ENCODE measurements at regions not wholly inside any gene's neighbourhood (a gene's known extent, or its start where the extent isn't known, plus 50 kb on each side); places are given as distances from the start of the nearest gene placed in this dataset.

DNA sequence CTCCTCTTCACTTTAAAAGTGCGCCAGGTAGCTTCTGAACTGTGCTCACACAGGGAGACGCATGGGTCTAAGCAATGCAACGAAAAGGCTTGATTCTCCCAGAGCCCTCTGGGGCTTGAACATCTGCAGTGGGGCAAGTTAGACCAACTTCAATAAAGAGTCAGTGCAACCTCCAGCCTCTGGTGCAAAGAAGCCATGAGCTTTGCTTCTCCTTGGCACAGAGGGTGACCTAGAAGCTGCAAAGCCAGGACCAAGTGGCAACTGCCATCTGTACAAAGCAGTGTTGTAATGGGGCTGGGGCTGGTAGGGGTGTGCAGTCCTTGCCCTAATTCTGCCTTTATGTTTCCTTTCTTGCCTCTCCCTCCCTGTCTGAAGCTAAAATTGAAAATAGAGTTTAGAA lies 219.0 kb upstream of the CD96 start:
- H3K27ac ChIP-seq, result no peak overlapping the region
- TF ChIP-seq ZFX (IDR thresholded peaks at IDR 0.05), result no peak
- TF ChIP-seq, protein P1, sequence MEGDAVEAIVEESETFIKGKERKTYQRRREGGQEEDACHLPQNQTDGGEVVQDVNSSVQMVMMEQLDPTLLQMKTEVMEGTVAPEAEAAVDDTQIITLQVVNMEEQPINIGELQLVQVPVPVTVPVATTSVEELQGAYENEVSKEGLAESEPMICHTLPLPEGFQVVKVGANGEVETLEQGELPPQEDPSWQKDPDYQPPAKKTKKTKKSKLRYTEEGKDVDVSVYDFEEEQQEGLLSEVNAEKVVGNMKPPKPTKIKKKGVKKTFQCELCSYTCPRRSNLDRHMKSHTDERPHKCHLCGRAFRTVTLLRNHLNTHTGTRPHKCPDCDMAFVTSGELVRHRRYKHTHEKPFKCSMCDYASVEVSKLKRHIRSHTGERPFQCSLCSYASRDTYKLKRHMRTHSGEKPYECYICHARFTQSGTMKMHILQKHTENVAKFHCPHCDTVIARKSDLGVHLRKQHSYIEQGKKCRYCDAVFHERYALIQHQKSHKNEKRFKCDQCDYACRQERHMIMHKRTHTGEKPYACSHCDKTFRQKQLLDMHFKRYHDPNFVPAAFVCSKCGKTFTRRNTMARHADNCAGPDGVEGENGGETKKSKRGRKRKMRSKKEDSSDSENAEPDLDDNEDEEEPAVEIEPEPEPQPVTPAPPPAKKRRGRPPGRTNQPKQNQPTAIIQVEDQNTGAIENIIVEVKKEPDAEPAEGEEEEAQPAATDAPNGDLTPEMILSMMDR (conservative IDR thresholded peaks at IDR 0.05), result no peak

DNA sequence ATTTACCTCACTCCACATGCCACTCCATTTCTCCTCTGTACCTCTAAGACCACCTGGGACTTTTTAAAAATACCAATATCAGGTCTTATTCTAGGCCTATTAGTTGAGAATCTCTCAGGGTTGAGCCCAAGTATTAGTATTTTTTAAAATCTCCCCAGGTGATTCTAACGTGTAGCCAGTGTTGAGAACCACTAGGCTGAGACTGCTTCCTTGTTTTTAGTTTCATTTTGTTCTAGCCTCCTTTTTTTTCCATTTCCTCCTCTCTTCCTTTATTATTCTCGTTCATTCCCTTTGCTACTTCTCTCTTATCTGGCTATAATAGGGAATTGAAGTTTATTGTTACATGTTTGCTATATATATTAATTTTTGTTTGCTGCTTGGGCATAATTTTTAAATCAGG lies 217.8 kb upstream of the CD96 start:
- TF ChIP-seq, protein P1 (conservative IDR thresholded peaks at IDR 0.05), result no peak
- no peak for TF ChIP-seq ZFX (IDR thresholded peaks at IDR 0.05)
- H3K27ac ChIP-seq, result no peak overlapping the region

DNA sequence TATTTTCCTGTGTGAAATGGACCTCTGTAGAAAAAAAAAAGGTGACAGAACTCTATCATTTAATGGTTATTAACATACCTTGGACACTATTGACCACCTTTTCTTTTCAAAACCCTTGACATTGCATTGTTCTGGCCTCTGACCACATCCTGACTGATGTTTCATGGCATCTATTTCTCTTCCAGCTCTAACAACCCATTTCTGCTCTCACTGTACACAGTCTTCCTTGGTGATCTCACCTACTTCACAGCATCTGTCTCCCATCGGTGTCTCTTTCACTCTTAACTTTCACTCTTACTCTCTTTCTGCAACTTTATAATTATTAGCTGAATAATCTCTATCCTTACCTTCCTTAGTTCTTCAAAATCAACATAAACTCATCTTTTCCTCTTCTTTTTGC lies 217.4 kb upstream of the CD96 start:
- H3K27ac ChIP-seq, result no peak overlapping the region
- no peak for TF ChIP-seq ZFX (IDR thresholded peaks at IDR 0.05)
- TF ChIP-seq, protein P1 (conservative IDR thresholded peaks at IDR 0.05), result no peak

DNA sequence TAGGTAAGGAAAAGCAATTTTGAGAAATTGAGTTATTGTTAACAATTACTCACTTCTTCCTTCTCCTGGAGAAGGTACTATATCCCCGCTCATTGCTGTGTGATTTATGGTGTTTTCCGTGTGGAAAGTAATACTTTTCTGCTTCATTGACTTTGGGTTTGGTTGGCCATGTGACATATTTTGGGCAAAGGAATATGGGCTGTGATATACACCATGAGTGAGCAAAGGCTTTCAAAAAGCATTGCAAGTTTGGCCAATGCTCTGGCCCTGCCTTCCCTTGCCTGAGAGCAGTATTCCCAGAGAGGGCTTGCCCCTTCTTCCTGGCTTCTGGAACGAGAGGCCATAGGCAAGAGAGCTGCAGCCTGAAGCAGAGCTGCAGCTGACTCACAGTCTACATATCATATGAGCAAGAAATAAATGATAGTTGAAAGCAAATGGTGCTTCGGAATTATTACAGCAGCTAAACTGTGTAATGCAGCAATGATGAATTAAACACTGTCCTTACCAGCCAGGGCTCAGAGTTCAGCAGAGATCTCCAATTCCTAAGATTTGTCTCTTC lies 216.8 kb upstream of the CD96 start:
- no peak for TF ChIP-seq ZFX (IDR thresholded peaks at IDR 0.05)
- TF ChIP-seq, protein P1 (conservative IDR thresholded peaks at IDR 0.05), result no peak
- H3K27ac ChIP-seq, result no peak overlapping the region

DNA sequence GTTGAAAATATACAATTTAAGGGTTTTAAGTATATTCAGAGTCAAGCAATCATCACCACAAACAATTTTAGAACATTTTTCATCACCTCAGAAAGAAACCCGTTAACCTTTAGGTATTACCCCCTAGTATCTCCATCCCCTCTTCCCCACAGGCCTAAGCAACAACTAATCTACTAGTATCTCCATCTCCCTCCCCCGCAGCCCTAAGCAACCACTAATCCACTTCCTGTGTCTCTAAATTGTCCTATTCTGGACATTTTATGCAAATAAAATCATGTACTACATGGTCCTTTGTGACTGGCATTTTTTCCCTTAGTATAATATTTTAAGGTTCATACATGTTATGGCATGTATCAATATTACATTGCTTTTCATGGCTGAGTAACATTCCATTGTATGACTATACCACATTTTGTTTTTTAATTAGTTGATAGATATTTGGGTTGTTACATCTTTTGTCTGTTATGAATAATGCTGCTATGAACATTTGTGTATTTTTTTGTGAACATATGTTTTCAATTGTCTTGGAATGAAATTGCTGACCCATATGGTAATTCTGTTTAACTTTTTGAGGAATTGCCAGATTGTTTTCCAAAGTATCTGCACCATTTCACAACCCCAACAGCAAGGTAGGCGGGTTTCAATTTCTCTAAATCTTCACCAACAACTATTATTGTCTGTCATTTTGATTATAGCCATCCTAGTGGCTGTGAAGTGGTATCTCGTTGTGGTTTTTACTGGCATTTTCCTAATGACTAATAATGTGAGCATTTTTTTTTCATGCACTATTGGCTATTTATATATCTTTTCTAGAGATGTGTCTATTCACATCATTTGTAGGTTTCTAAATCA lies 215.6 kb upstream of the CD96 start:
- TF ChIP-seq, protein P1 (conservative IDR thresholded peaks at IDR 0.05), result no peak
- TF ChIP-seq ZFX (IDR thresholded peaks at IDR 0.05), result no peak
- no peak overlapping the region for H3K27ac ChIP-seq

DNA sequence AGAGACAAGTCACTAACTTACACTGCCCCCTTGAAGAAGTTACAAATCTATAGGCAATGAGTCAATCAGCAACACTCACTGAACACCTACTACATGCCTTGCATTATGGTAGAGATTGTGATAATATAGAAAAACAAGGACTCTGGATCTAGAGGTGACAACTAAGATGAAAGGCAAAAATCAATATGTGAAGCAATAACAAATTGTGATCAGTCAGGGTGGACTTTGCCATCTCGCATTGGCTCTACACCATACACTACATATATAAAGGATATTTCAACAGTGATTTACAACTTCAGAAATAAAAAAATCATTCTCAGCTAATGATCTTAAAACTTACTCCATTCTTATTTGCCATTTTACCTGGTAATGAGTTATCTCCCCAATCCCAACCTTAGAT lies 210.7 kb upstream of the CD96 start:
- TF ChIP-seq ZFX (IDR thresholded peaks at IDR 0.05), result no peak
- TF ChIP-seq, protein P1 (conservative IDR thresholded peaks at IDR 0.05), result no peak

DNA sequence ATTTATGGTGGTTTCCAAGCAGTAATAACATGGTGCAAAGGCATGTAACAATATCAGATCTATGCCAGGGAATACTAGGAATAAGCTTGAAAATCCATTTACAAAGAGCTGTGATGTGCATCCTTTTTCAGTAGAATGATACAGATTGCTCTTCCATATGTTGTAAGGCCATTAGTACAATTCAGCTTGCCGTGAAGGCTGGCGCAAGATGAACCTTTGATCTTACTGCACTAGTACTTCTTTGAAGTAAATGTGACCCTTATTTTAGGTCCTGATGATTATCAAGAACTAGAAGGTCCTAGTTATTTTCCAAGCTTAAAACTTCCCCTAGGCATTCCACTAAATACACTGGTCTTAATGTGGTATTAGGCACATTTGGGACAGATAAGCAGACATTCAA lies 210.1 kb upstream of the CD96 start:
- TF ChIP-seq, protein P1 (conservative IDR thresholded peaks at IDR 0.05), result no peak
- no peak for TF ChIP-seq ZFX (IDR thresholded peaks at IDR 0.05)
- no peak overlapping the region for H3K27ac ChIP-seq

More for the DNA sequence above, 210.7 kb upstream of the CD96 start:
- no peak overlapping the region for H3K27ac ChIP-seq
